Sigmoid colon (tissue), 4 donors: ENCODE measurements at regions not wholly inside any gene's neighbourhood (a gene's known extent, or its start where the extent isn't known, plus 50 kb on each side); places are given as distances from the start of the nearest gene placed in this dataset.

Experiments used
- POLR2A ChIP-seq, 2 donors: fragments of 450-650 bp; IDR thresholded peaks; one replicate each; pipeline ENCODE4 v1.6.1; 2016; ENCODE audit warnings: antibody characterized with exemption in 2 of 2, mild to moderate bottlenecking in 2 of 2, moderate library complexity in 2 of 2
- POLR2AphosphoS5 ChIP-seq, 4 donors: sonication (generic); formaldehyde crosslinking; IDR thresholded peaks; one replicate each; pipeline ENCODE4 v1.6.1; 2017; ENCODE audit warnings: antibody characterized with exemption in 4 of 4
- TF ChIP-seq, protein P1 (sequence below), 4 experiments: fragments of 450-650 bp in 3 of 4; fragments of 200-600 bp in 1 of 4; IDR thresholded peaks; one replicate each; pipeline ENCODE4 v1.5.1; 2016 to 2019; ENCODE audit warnings: antibody characterized with exemption in 4 of 4, mild to moderate bottlenecking in 3 of 4, moderate library complexity in 2 of 4

DNA sequence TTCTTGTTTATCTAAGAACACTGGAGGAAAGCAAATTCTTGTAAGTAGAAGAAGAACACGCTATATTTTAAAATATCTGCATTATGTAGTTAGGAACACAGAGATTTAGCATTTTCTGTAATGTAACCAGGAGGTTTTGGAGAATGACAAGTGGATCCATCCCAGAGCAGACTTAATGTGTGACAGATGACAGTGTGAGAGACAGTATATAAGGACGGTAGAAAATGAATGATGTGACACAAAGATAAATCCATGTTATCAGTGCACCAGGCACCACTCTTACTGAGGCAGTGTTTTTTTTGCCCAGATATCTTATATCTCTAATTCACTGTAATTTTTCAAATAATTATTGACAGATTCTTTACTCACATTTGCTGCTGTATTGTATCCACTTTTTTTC, 239.0 kb upstream of the KCNN2 start:
- TF ChIP-seq, protein P1, sequence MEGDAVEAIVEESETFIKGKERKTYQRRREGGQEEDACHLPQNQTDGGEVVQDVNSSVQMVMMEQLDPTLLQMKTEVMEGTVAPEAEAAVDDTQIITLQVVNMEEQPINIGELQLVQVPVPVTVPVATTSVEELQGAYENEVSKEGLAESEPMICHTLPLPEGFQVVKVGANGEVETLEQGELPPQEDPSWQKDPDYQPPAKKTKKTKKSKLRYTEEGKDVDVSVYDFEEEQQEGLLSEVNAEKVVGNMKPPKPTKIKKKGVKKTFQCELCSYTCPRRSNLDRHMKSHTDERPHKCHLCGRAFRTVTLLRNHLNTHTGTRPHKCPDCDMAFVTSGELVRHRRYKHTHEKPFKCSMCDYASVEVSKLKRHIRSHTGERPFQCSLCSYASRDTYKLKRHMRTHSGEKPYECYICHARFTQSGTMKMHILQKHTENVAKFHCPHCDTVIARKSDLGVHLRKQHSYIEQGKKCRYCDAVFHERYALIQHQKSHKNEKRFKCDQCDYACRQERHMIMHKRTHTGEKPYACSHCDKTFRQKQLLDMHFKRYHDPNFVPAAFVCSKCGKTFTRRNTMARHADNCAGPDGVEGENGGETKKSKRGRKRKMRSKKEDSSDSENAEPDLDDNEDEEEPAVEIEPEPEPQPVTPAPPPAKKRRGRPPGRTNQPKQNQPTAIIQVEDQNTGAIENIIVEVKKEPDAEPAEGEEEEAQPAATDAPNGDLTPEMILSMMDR (IDR thresholded peaks at IDR 0.05) = no peak
- TF ChIP-seq POLR2A (IDR thresholded peaks at IDR 0.05) (no peak), POLR2AphosphoS5 (IDR thresholded peaks at IDR 0.05) (no peak)
